ENCODE measurements at regions not wholly inside any gene's neighbourhood (a gene's known extent, or its start where the extent isn't known, plus 50 kb on each side); places are given as distances from the start of the nearest gene placed in this dataset.

DNA sequence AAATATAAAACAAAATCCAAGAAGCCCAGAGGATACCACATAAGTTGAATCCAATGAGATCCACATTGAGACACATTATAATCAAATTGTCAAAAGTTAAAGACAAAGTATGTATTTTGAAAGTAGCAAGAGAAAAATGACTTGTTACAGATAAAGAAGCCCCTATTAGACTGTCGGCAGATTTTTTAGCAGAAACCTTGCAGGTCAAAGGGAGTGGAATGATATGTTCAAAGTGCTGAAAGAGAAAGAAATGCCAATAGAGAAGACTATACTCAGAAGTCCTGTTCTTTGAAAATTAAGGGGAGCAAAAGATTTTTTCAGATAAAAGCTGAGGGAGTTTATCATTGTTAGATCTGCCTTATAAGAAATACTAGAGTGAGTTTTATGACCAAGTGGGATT lies 148.9 kb upstream of the EPHA5 start:
- Histone ChIP-seq H3K79me2 (ENCODE audit: insufficient read depth, low read length) (no peaks in the 10 kb centered on the region), H3K4me2 (ENCODE audit: low read depth, low read length, poor library complexity, severe bottlenecking) (no peak overlapping the region), H3K36me3 (ENCODE audit: insufficient read depth, low read length) (no peaks in the 10 kb centered on the region), H3F3A (ENCODE audit: low read depth) (no peaks in the 10 kb centered on the region), H2AFZ (ENCODE audit: low read length) (no peak overlapping the region), H3K4me3 (ENCODE audit: low read length, poor library complexity, severe bottlenecking) (no peak overlapping the region), H3K27me3 (ENCODE audit: insufficient read depth, low read length, poor library complexity, severe bottlenecking) (no peaks in the 10 kb centered on the region), H3K9me2 (replicated peaks; ENCODE audit: low read depth, low read length) (no peaks in the 10 kb centered on the region), H3K9ac (ENCODE audit: low read depth, low read length, poor library complexity, severe bottlenecking) (no peak overlapping the region), H4K20me1 (ENCODE audit: insufficient read depth, low read length, poor library complexity, severe bottlenecking) (no peaks in the 10 kb centered on the region), H3K9me3 (ENCODE audit: insufficient read depth, low read depth, low read length) (no peaks in the 10 kb centered on the region), H3K4me1 (ENCODE audit: insufficient read depth, low read length, poor library complexity, severe bottlenecking) (no peaks in the 10 kb centered on the region)
- TF ChIP-seq EZH2phosphoT487 (IDR thresholded peaks at IDR 0.05; ENCODE audit: borderline replicate concordance): no peak
- TF ChIP-seq, protein P1, sequence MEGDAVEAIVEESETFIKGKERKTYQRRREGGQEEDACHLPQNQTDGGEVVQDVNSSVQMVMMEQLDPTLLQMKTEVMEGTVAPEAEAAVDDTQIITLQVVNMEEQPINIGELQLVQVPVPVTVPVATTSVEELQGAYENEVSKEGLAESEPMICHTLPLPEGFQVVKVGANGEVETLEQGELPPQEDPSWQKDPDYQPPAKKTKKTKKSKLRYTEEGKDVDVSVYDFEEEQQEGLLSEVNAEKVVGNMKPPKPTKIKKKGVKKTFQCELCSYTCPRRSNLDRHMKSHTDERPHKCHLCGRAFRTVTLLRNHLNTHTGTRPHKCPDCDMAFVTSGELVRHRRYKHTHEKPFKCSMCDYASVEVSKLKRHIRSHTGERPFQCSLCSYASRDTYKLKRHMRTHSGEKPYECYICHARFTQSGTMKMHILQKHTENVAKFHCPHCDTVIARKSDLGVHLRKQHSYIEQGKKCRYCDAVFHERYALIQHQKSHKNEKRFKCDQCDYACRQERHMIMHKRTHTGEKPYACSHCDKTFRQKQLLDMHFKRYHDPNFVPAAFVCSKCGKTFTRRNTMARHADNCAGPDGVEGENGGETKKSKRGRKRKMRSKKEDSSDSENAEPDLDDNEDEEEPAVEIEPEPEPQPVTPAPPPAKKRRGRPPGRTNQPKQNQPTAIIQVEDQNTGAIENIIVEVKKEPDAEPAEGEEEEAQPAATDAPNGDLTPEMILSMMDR (conservative IDR thresholded peaks at IDR 0.05; ENCODE audit: low read length): no peak

DNA sequence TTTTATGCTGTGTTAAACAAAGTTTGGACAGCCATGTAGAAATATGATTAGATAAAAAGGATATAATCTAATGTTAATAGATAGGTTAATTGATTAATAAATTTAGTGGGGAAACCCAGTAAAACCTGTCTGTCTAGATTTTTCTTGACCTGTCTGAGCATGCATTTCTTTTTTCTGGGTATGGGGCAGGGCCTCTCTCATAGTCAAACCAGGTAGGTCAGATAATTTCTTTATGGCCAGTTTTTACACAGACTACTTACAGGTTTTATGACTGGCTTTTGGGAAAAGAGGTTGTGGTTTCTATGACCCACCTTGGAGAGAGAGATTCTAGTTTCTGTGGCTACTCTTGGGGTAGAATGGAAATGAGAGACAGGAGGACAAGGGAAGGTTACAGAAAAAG lies 135.6 kb upstream of the EPHA5 start:
- Histone ChIP-seq H4K20me1 (ENCODE audit: insufficient read depth, low read length, poor library complexity, severe bottlenecking) (no peaks in the 10 kb centered on the region), H3K9me2 (replicated peaks; ENCODE audit: low read depth, low read length) (no peaks in the 10 kb centered on the region), H3K4me1 (ENCODE audit: insufficient read depth, low read length, poor library complexity, severe bottlenecking) (no peaks in the 10 kb centered on the region), H3F3A (ENCODE audit: low read depth) (no peaks in the 10 kb centered on the region), H3K9me3 (ENCODE audit: insufficient read depth, low read depth, low read length) (no peaks in the 10 kb centered on the region), H3K36me3 (ENCODE audit: insufficient read depth, low read length) (no peaks in the 10 kb centered on the region), H3K4me3 (ENCODE audit: low read length, poor library complexity, severe bottlenecking) (no peak overlapping the region), H2AFZ (ENCODE audit: low read length) (no peak overlapping the region), H3K9ac (ENCODE audit: low read depth, low read length, poor library complexity, severe bottlenecking) (no peak overlapping the region), H3K79me2 (ENCODE audit: insufficient read depth, low read length) (no peaks in the 10 kb centered on the region), H3K27me3 (ENCODE audit: insufficient read depth, low read length, poor library complexity, severe bottlenecking) (no peaks in the 10 kb centered on the region), H3K4me2 (ENCODE audit: low read depth, low read length, poor library complexity, severe bottlenecking) (no peak overlapping the region)
- no peak for TF ChIP-seq EZH2phosphoT487 (IDR thresholded peaks at IDR 0.05; ENCODE audit: borderline replicate concordance)
- TF ChIP-seq, protein P1 (conservative IDR thresholded peaks at IDR 0.05; ENCODE audit: low read length): no peak

DNA sequence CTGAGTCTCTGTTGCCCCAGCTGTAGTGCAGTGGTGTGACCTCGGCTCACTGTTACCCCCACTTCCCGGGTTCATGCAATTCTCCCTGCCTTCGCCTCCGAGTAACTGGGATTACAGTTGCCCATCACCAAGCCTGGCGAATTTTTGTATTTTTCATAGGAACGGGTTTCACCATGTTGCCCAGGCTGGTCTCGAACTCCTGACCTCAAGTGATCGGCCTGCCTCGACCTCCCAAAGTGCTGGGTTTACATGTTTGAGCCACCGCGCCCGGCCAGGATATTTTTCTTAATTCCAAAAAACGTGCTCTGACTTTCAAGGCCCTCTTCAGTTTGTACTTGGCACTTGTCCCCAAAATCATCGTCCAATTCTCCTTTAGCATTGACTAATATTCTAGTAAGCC lies 129.2 kb upstream of the EPHA5 start:
- H3K79me2 ChIP-seq (ENCODE audit: insufficient read depth, low read length): no peaks in the 10 kb centered on the region
- H3K9me2 ChIP-seq (replicated peaks; ENCODE audit: low read depth, low read length): no peaks in the 10 kb centered on the region
- no peak overlapping the region for H3K4me2 ChIP-seq (ENCODE audit: low read depth, low read length, poor library complexity, severe bottlenecking)
- H3K4me1 ChIP-seq (ENCODE audit: insufficient read depth, low read length, poor library complexity, severe bottlenecking): no peaks in the 10 kb centered on the region
- H3K36me3 ChIP-seq (ENCODE audit: insufficient read depth, low read length): no peaks in the 10 kb centered on the region
- TF ChIP-seq, protein P1 (conservative IDR thresholded peaks at IDR 0.05; ENCODE audit: low read length): no peak
- TF ChIP-seq EZH2phosphoT487 (IDR thresholded peaks at IDR 0.05; ENCODE audit: borderline replicate concordance): no peak
- no peaks in the 10 kb centered on the region for H3K27me3 ChIP-seq (ENCODE audit: insufficient read depth, low read length, poor library complexity, severe bottlenecking)
- no peak overlapping the region for H3K4me3 ChIP-seq (ENCODE audit: low read length, poor library complexity, severe bottlenecking)
- no peak overlapping the region for H3K9ac ChIP-seq (ENCODE audit: low read depth, low read length, poor library complexity, severe bottlenecking)
- H4K20me1 ChIP-seq (ENCODE audit: insufficient read depth, low read length, poor library complexity, severe bottlenecking): no peaks in the 10 kb centered on the region
- H2AFZ ChIP-seq (ENCODE audit: low read length): no peak overlapping the region
- no peaks in the 10 kb centered on the region for H3F3A ChIP-seq (ENCODE audit: low read depth)
- no peaks in the 10 kb centered on the region for H3K9me3 ChIP-seq (ENCODE audit: insufficient read depth, low read depth, low read length)
